Heart left ventricle (tissue), 16 donors: ENCODE measurements at regions not wholly inside any gene's neighbourhood (a gene's known extent, or its start where the extent isn't known, plus 50 kb on each side); places are given as distances from the start of the nearest gene placed in this dataset.

ENCODE experiments used
- ATAC-seq, 4 donors: fragments of 200-7000 bp; cut with Tn5 transposase; one replicate each; pipeline ENCODE4 v1.9.1; 2020 to 2022; ENCODE audit warnings: moderate library complexity in 4 of 4, mild to moderate bottlenecking in 3 of 4, moderate number of reproducible peaks in 1 of 4
- DNase-seq, 5 donors: peaks; one replicate each; pipeline ENCODE4 v3.0.0-alpha.2; 2020
- H3K27ac ChIP-seq, 12 donors: fragments of 200-600 bp; sonication (generic) in 4 of 12; one replicate each; pipeline versions ENCODE4 v1.5.0 to v1.8.0; 2016 to 2022; ENCODE audit warnings: mild to moderate bottlenecking in 2 of 12
- H3K27me3 ChIP-seq, 9 donors: fragments of 200-600 bp; sonication (generic) in 2 of 9; one replicate each; pipeline versions ENCODE4 v1.5.1 to v1.8.0; 2016 to 2022; ENCODE audit warnings: mild to moderate bottlenecking in 3 of 9
- H3K36me3 ChIP-seq, 9 donors: fragments of 200-600 bp; sonication (generic) in 2 of 9; one replicate each; pipeline versions ENCODE4 v1.5.0 to v1.8.0; 2018 to 2022; ENCODE audit warnings: mild to moderate bottlenecking in 2 of 9
- H3K4me1 ChIP-seq, 12 donors: fragments of 200-600 bp; sonication (generic) in 4 of 12; one replicate each; pipeline versions ENCODE4 v1.5.0 to v1.8.0; 2016 to 2022; ENCODE audit warnings: mild to moderate bottlenecking in 3 of 12
- H3K4me3 ChIP-seq, 12 donors: fragments of 200-600 bp; sonication (generic) in 4 of 12; one replicate each; pipeline versions ENCODE4 v1.5.0 to v1.8.0; 2017 to 2022; ENCODE audit warnings: mild to moderate bottlenecking in 9 of 12, moderate library complexity in 4 of 12
- H3K9me3 ChIP-seq, 12 donors: fragments of 200-600 bp; sonication (generic) in 4 of 12; one replicate each; pipeline versions ENCODE4 v1.5.0 to v1.8.0; 2016 to 2022; ENCODE audit warnings: mild to moderate bottlenecking in 1 of 12
- CTCF ChIP-seq, 12 donors: fragments of 200-600 bp; sonication (generic) in 4 of 12; IDR thresholded peaks; one replicate each; pipeline versions ENCODE4 v1.5.0 to v1.8.0; 2018 to 2022; ENCODE audit warnings: antibody characterized with exemption in 12 of 12, mild to moderate bottlenecking in 5 of 12
- POLR2A ChIP-seq, 2 donors: fragments of 450-650 bp; IDR thresholded peaks; one replicate each; pipeline ENCODE4 v1.6.1; 2017; ENCODE audit warnings: antibody characterized with exemption in 2 of 2, mild to moderate bottlenecking in 2 of 2, moderate library complexity in 2 of 2
- WGBS, 4 donors: extraction: QIAGEN DNeasy Blood & Tissue Kit in 2 of 4; methylation state at CpG; one replicate each; pipeline versions ENCODE4 v1.1.5 to v1.1.7; 2013 to 2018; 5-methylcytosine and 5-hydroxymethylcytosine counted together
- intact Hi-C, 10 donors: fragments of 100-400 bp; cut with DNase I; formaldehyde crosslinking; loops; one replicate each; pipeline versions ENCODE4 v1.11.1 to v1.14.2; 2022
- donor health status: ischemic (EF 13 %, LVEDD 7.1; RV severe dilation, severe dysfunction).
- donor health status: healthy with polysubstance abuse.
- donor health status: DM: no; HTN: yes; CAD: no.
- donor health status: DM: no; HTN: no; CAD: no.
- donor health status: ischemic (EF 25% LVEDD 6.9; RV normal size, moderate dysfunction).
- donor health status: ischemic (EF 25% LVEDD 5.7; RV mildly dilated, moderate dysfunction).
- donor health status: healthy.
- donor health status: DM: yes; HTN: yes; CAD: no.
- donor health status: ischemic (EF 35%, LVEDD 5.7; RV mildly dilated, moderate dysfunction).
- donor health status: nonischemic (EF 11% LVEDD 7.7; RV severe dilation, severe dysfunction).
- donor health status: DM: yes; HTN: yes; CAD: no.
- donor health status: PGD.
- donor health status: ischemic (EF 29% LVEDD 5.4; RV normal size, mild dysfunction).
- donor health status: nonischemic (EF 23%, LVEDD 6.1; RV moderate dilation, normal function).

DNA sequence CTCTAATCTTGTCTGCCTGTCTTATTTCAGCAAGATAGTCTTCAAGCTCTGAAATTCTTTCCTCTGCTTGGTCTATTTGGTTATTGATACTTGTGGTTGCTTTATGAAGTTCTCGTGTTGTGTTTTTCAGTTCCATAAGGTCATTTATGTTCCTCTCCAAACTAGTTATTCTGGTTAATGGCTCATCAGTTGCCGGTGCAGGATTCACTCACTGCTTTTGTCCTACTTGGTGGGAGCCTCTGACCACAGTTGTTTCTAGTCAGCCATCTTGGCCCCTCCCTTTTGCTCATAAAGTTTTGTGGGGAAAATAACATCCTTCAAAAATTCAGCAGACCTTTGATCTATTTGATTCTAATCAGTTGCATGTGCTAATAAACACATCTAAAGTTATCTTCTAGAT is 158.6 kb upstream of the PARD3B start:
- intact Hi-C loops, result no loop called here
- WGBS, 4 donors, result 93 to 98% (median 97%) methylated on average over 2 of the region's 2 CpGs
- DNase-seq (no peak), ATAC-seq (no peak)
- no peak overlapping the region for H3K4me3 ChIP-seq
- no peaks in the 10 kb centered on the region for H3K36me3 ChIP-seq
- H3K27me3 ChIP-seq, result no peaks in the 10 kb centered on the region
- no peak overlapping the region for H3K27ac ChIP-seq
- TF ChIP-seq POLR2A (IDR thresholded peaks at IDR 0.05) (no peak), CTCF (IDR thresholded peaks at IDR 0.05) (no peak)
- H3K4me1 ChIP-seq, result no peaks in the 10 kb centered on the region
- H3K9me3 ChIP-seq, result peaks cover 0 to 6% (median 0%) of the 10 kb centered on the region in 12 donors

DNA sequence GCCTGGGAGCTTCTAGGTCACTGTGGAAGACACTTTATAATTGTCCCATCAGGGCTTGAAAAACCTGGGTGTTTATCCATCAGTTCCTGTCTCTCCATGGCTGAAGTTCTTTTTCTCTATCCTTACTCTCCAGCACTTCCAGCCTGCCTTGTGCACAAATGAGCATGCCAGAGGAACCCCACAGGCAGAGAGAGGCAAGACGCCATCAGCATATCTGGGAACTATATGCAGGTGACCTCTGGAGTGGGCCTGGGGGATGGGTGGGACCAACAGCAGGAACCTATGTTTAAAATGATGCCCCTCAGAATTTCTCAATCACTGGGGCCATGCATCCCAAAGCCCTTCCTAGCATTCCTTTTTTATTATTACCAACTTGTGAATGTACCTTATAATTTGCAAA is 156.2 kb upstream of the PARD3B start:
- DNase-seq (no peak), ATAC-seq (no peak)
- TF ChIP-seq CTCF (IDR thresholded peaks at IDR 0.05) (no peak), POLR2A (IDR thresholded peaks at IDR 0.05) (no peak)
- Histone ChIP-seq H3K36me3 (no peaks in the 10 kb centered on the region), H3K27ac (no peak overlapping the region), H3K4me1 (no peaks in the 10 kb centered on the region), H3K27me3 (no peaks in the 10 kb centered on the region), H3K9me3 (peaks cover 0 to 10% (median 0%) of the 10 kb centered on the region in 12 donors), H3K4me3 (no peak overlapping the region)
- 77 to 94% (median 91%) methylated on average over 1 of the region's 1 CpG for WGBS, 4 donors
- intact Hi-C loops, result no loop called here

DNA sequence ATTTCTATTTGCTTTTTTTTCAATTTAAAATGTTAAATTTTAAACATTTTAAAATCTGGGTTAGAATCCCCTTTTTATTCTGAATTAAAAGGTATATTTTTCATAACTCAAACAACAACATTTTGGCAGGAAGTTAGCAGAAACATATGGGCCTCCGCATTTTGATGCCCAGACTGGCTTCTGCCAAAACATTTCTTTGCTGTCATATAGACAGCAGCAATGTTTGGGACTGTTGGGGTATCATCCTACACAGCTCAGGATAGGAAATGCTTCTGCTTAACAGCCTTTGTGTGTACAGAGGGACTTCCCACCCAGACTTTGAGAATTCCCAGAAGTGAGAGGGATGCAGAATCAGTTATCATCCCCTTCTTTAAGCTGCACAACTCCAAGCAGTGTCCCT is 155.4 kb upstream of the PARD3B start:
- Histone ChIP-seq H3K4me1 (no peaks in the 10 kb centered on the region), H3K36me3 (no peaks in the 10 kb centered on the region), H3K4me3 (no peak overlapping the region), H3K9me3 (peaks cover 0 to 10% (median 0%) of the 10 kb centered on the region in 12 donors), H3K27ac (no peak overlapping the region), H3K27me3 (no peaks in the 10 kb centered on the region)
- no peak for DNase-seq
- no peak for TF ChIP-seq POLR2A (IDR thresholded peaks at IDR 0.05)
- TF ChIP-seq CTCF (IDR thresholded peaks at IDR 0.05), result no peak
- 86 to 96% (median 89%) methylated on average over 1 of the region's 1 CpG for WGBS, 4 donors
- ATAC-seq, result no peak
- intact Hi-C loops, result no loop called here

- no peak overlapping the region for H3K4me3 ChIP-seq
- 66 to 76% (median 69%) methylated on average over 4 of the region's 4 CpGs for WGBS, 4 donors
- no peak for ATAC-seq
Observed at GRCh38 chr2:204395539-204395938, 149.7 kb upstream of the PARD3B start.

More at GRCh38 chr2:204395539-204395938, 149.7 kb upstream of the PARD3B start:
- no peak overlapping the region for H3K27ac ChIP-seq
- intact Hi-C loops, result no loop called here
- peaks cover 0 to 4% (median 0%) of the 10 kb centered on the region in 12 donors for H3K9me3 ChIP-seq
- H3K4me1 ChIP-seq, result no peaks in the 10 kb centered on the region
- H3K36me3 ChIP-seq, result no peaks in the 10 kb centered on the region
- DNase-seq, result no peak
- H3K27me3 ChIP-seq, result no peaks in the 10 kb centered on the region
- TF ChIP-seq POLR2A (IDR thresholded peaks at IDR 0.05) (no peak), CTCF (IDR thresholded peaks at IDR 0.05) (no peak)
